ENCODE measurements at regions not wholly inside any gene's neighbourhood (a gene's known extent, or its start where the extent isn't known, plus 50 kb on each side); places are given as distances from the start of the nearest gene placed in this dataset.

GRCh38 chr10:1992930-1993329, 255.6 kb upstream of the ADARB2 start:
- no peak for TF ChIP-seq CTCF (IDR thresholded peaks at IDR 0.05; ENCODE audit: borderline replicate concordance, extremely low read depth, low read length, poor library complexity, severe bottlenecking)
- no peak for TF ChIP-seq EZH2 (IDR thresholded peaks at IDR 0.05; ENCODE audit: borderline replicate concordance, low read depth, low read length, severe bottlenecking)

Measured in DND-41 (cell line).